NCI-H748 treated with DMSO at 0.1 percent for 48 hours (cell line): ENCODE measurements at regions not wholly inside any gene's neighbourhood (a gene's known extent, or its start where the extent isn't known, plus 50 kb on each side); places are given as distances from the start of the nearest gene placed in this dataset.
"Not testable (repeated sequence)": the region's sequence is repeated elsewhere in the genome, so short reads cannot be mapped to it uniquely, and the experiment has no call there.

Experiments
- DNase-seq: peaks from one replicate; lab custom pipeline; 2025; lab: John Stamatoyannopoulos, UW

GRCh38 chr1:30660241-30660640, 63.1 kb downstream of the MATN1 start:
- DNase-seq: no peak

- DNase-seq: no peak
Observed at GRCh38 chr1:30659702-30660101, 63.7 kb downstream of the MATN1 start.

DNA sequence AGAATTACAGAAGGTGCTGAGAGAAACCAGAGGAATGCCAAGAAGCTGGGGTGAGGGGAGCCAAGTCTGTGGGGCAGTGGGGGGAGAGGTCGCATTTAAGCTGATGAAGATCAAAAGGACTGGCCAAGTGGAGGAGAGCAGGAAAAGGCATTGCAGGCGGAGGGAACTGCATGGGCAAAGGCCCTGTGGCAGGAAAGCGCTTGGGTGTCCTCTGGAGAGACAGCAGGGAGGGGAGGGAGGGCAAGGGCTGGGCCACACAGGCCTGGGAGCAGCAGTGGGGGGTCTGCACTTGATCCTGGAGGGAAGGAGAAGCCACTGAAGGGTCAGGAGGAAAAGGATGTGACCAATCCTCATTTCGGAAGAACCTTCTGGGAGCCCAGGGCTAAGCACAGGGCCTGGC, 65.0 kb downstream of the MATN1 start:
- not testable (repeated sequence) for DNase-seq

- no peak for DNase-seq
Observed at GRCh38 chr1:30658014-30658336, 65.4 kb downstream of the MATN1 start.

DNA sequence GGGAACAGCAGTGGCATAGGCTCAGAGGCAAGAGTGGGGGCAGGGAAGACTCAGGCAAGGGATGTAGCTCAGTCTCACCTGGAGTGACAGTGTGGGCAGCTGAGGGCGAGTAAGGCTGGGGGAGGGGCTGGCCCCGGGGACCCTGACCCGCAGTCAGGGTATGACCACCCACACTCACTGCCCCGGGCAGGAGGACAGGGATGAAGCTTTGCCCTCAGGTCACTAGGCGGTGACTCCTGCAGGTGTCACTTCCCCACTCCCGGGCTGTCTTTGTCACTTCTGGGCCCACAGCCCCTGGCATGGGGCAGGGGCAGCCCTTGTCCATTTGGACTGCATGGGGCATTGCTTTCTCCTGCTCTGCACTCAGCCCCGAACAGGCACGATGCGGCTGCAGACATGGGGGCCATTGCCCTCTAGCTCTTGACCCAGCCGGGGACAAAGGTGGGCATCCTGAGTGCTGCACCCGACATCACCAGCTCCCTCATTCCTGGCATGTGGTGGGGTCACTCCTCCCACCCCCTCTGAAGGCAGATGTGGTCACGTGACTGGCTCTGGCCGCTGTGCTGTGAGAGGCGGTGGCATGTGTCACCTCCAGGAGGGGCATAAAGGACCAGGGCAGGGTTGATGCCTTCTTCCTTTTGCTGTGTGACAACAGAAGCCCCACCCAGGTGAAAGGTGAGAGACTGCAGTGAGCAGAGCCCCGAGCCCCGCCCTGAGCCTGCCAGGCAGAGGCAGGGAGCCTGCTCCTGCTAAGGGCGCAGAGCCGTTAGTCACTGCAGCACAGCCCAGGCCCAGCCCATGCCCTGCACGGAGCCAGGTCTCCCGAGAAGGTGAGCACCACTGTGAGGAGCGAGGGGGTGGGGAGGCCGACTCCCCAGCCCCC, 66.0 kb downstream of the MATN1 start:
- no peak for DNase-seq

DNA sequence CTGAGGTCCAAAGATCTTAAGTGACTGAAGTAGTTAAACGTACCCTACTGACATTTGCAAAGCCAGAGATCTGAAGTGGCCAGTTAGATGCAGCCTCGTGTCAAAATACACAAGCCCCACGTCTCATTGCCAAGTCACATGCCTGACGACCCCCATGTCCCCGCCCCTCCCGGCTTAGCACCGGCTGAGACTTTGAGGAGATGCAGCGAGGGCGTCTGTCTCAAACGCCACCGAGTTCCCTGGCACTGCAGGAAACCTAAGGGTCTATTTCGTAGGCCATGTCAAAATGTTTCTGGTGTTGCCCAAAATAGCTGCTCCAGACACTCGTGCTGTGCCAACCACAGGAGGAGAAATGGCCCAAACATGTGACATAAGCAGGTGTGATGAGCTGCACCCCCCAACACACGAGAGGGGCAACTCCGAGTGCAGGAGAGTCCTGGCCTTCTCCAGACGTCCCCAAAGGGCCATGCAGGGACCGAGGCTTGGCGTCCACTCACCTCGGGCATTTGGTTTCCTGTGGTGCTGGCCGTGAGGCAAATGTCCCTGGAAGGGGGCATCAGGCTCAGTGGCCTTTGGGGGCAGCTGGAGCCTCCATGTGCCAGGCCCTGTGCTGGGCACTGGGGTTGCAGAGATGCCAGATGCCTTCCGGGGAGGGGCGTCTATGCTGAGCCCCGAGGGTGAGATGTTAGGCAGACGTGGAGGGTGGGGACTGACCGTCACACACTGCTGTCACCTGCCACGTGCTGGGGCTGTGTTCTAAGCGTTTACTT, 67.0 kb downstream of the MATN1 start:
- DNase-seq: no peak

DNA sequence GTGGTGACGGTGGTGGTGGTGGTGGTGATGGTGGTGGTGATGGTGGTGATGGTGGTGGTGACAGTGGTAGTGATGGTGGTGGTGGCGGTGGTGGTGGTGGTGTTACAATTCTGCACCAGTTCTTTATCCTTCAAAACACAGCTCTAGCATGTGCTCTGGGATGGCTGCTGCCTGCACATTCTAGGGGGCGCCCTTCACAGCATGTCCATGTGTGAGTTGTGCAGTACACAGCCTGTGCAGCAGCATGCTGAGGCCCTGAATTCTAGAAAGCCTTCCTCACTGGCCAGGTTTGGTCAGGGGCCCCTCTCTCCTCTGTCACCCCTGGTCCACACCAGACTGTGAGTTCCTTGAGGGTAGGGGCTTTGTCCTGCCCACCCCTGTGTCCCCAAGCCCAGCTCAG, 67.7 kb downstream of the MATN1 start:
- no peak for DNase-seq

DNA sequence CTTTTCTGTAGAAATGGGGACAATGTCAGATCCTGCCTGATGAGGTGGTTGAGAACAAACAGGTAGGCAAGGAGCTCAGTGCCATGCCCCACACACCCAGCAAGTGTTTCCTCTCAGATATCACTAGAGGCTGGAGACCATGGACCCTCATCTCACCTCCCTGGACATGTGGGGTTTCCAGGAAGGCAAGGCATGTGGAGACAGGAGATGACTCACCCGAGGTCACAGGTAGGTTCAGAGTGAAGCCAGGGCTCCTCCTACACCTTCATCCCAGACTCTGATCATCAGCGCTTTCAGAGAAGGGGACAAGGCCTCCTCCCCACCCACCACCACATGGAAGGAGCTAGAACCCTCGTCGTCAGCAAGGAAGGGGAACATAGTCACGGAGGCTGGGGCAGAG, 69.2 kb downstream of the MATN1 start:
- DNase-seq: no peak

- DNase-seq: no peak
Observed at GRCh38 chr1:30652152-30652841, 71.1 kb downstream of the MATN1 start.

DNA sequence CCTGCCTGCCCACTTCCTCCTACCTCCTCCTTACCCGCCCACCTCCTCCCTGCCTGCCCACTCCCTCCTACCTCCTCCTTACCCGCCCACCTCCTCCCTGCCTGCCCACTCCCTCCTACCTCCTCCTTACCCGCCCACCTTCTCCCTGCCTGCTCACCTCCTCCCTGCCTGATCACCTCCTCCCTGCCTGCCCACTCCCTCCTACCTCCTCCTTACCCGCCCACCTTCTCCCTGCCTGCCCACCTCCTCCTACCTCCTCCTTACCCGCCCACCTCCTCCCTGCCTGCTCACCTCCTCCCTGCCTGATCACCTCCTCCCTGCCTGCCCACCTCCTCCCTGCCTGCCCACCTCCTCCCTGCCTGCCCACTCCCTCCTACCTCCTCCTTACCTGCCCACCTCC, 72.0 kb downstream of the MATN1 start:
- not testable (repeated sequence) for DNase-seq

- DNase-seq: no peak
Observed at GRCh38 chr1:30650968-30651320, 72.4 kb downstream of the MATN1 start.

DNA sequence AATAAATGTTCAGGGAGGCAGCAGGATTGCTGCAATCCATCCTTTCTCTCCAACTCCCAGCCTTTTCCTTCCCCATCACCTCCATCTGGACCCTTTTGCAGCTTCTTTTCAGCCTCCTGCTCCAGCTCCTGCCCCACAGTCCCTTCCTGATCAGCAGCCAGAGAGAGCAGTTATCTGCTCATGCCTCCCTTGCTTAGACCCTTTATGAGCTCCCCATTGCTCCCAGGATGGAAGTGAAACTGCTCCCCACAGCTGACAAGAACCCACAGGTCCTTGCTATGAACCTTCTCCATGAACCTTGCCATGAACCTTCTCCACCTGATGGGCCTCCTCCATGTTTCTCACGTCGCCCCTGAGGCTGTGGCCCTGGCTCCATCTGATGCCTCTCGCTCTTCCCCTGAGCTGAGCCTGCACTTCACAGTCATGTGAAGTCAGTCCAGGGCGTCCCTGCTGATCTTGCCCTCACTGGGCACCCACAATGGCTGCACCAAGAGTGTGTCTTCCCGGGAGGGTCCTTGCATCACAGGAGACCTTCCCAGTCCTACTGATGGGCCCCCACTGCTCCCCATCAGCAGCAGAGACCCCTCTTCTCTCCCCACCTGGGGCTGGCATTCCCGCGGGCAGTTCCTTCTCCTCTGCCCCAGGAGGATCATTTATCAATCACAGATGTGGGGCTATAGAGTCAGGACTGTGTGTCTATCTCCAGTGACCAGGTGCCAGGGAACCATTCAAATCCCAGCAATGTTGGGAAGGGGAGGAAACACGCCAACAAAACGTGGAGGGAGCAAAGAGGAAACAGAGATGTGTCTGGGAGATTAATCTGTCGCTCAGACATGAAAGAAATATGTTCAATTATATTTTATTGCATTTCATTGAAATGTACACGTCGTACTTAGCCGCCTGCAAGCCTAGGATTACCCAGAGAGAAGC, 73.1 kb downstream of the MATN1 start:
- no peak for DNase-seq

DNA sequence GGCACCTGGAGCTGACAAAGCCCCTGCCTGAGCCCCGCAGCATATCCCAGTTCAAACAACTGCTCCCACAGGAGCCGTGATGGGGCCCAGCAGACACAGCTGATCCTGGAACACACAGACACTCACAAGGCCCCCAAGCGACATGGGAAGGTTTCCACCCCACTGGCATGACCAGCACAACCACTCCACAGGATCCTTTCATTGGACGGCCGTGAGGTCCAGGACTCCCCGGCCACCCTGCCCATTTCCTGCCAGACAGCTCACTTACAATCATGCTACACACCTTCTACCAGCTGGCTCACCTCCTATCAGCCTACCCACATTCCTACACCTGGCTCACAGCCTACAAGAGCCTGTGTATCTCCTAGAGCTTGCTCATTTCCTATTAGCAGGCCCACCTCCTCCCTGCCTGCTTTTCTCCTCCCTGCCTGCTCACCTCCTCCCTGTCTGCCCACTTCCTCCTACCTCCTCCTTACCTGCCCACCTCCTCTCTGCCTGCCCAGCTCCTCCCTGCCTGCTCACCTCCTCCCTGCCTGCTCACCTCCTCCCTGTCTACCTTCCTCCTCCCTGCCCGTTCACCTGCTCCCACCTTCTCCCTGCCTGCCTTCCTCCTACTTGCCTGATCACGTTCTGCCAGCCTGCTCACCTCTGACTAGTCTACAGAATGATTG, 73.9 kb downstream of the MATN1 start:
- no peak for DNase-seq

DNA sequence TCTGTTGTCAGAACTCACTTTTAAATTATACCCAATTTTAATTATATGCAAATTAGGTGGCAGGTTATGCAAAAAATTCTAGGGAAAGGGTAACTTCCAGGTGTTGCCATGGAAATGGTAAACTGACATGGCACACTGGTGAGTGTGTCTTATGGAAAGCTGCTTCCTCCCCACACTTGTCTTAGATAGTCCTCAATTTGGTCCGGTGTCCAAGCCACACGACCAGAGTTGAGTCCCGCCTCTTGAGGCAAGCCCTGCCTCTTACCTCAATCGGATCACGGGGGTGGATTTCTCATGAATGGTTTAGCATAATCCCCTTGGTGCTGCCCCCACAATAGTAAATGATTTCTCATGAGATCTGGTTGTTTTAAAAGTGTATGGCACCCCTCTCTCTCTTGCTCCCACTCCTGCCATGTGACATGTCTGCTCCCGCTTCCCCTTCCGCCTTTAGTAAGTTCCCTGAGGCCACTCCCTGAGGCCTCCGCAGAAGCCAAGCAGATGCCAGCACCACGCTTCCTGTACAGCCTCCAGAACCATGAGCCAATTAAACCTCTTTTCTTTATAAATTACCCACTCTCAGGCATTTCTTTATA, 74.9 kb downstream of the MATN1 start:
- no peak for DNase-seq

DNA sequence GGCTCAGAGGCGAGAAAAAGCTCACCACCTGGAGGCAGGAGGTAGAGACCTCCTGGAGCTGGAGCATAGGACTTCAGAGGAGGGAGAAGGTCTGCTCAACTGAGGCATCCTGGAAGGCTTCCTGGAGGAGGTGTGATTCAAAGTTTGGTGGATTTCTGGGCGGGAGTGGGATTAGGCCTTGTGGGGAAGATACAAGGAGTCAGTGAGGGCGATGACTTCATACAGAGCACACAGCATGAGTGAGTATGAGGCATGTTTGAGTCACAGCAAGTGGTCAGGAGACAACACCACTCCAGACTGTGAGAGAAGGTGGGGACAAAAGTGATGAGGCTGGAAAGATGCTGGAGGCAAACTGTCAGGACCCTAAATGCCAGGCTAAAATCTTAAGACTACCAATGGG, 77.6 kb downstream of the MATN1 start:
- DNase-seq: no peak

GRCh38 chr1:30642391-30643120, 80.8 kb downstream of the MATN1 start:
- DNase-seq: no peak

DNA sequence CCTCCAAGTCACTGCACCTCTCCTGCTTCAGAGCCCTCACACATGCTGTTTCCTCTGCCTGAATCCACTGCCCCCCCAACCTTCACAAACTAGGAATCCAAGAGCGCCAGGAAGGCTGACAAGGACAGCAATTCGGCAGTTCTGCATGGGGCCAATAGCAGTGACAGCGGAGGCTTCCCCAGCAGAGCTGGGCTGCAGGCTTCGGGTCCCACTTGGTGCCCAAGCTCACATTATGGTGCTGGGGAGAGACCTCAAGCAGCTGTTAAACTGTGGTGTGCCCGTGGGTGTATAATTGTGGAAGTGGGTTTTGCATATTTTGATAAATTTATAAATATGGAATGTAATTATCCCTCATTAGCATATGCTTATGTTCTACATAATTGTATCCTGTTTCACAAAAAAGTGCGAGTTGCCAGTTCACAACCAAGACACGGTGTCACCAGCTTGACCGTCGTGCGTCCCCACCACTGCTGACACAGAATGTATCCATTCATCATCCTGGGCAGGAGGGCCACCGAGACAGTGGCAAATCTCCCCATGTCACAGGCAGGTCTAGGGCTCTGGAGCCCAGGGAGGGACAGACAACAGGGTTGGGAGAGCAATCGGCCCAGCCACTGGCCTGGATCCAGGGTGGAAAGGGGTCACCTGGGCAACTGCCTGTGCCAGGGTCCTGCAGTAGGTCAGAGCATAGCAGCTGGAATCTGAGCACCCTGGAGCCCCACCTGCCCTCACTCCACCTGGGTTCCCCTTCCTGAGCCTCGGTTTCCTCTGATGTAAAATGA, 81.6 kb downstream of the MATN1 start:
- DNase-seq: no peak

GRCh38 chr1:30639881-30640452, 83.4 kb downstream of the MATN1 start:
- no peak for DNase-seq

- no peak for DNase-seq
Observed at GRCh38 chr1:30638811-30639210, 84.6 kb downstream of the MATN1 start.
